ENCODE measurements at regions not wholly inside any gene's neighbourhood (a gene's known extent, or its start where the extent isn't known, plus 50 kb on each side); places are given as distances from the start of the nearest gene placed in this dataset.

- no peak for TF ChIP-seq TAF1 (IDR thresholded peaks at IDR 0.05; ENCODE audit: borderline replicate concordance, insufficient read depth, low read length)
- no peak for TF ChIP-seq SIN3A (IDR thresholded peaks at IDR 0.05; ENCODE audit: borderline replicate concordance, insufficient read depth, low read length)
- no peak for TF ChIP-seq REST (IDR thresholded peaks at IDR 0.05; ENCODE audit: insufficient read depth in 1 of 2, low read depth in 2 of 2, low read length in 2 of 2)
- no peak for TF ChIP-seq POLR2AphosphoS5 (IDR thresholded peaks at IDR 0.05; ENCODE audit: low read depth, low read length)
- no peak for TF ChIP-seq FOXP2 (optimal IDR thresholded peaks at IDR 0.05; ENCODE audit: borderline replicate concordance, extremely low read depth, extremely low read length, insufficient read depth)
These were observed 117.3 kb upstream of the CADPS start for GRCh38 chr3:62992520-62992919.

GRCh38 chr3:62995119-62995518, 119.9 kb upstream of the CADPS start:
- no peak for TF ChIP-seq SIN3A (IDR thresholded peaks at IDR 0.05; ENCODE audit: borderline replicate concordance, insufficient read depth, low read length)
- no peak for TF ChIP-seq POLR2AphosphoS5 (IDR thresholded peaks at IDR 0.05; ENCODE audit: low read depth, low read length)
- no peak for TF ChIP-seq REST (IDR thresholded peaks at IDR 0.05; ENCODE audit: insufficient read depth in 1 of 2, low read depth in 2 of 2, low read length in 2 of 2)
- no peak for TF ChIP-seq FOXP2 (optimal IDR thresholded peaks at IDR 0.05; ENCODE audit: borderline replicate concordance, extremely low read depth, extremely low read length, insufficient read depth)
- TF ChIP-seq TAF1 (IDR thresholded peaks at IDR 0.05; ENCODE audit: borderline replicate concordance, insufficient read depth, low read length), result no peak

- TF ChIP-seq TAF1 (IDR thresholded peaks at IDR 0.05; ENCODE audit: borderline replicate concordance, insufficient read depth, low read length), result no peak
- TF ChIP-seq SIN3A (IDR thresholded peaks at IDR 0.05; ENCODE audit: borderline replicate concordance, insufficient read depth, low read length), result no peak
- no peak for TF ChIP-seq REST (IDR thresholded peaks at IDR 0.05; ENCODE audit: insufficient read depth in 1 of 2, low read depth in 2 of 2, low read length in 2 of 2)
- TF ChIP-seq FOXP2 (optimal IDR thresholded peaks at IDR 0.05; ENCODE audit: borderline replicate concordance, extremely low read depth, extremely low read length, insufficient read depth), result no peak
- TF ChIP-seq POLR2AphosphoS5 (IDR thresholded peaks at IDR 0.05; ENCODE audit: low read depth, low read length), result no peak
These were observed 120.3 kb upstream of the CADPS start for GRCh38 chr3:62995530-62995929.

GRCh38 chr3:62997369-62997768, 122.2 kb upstream of the CADPS start:
- TF ChIP-seq TAF1 (IDR thresholded peaks at IDR 0.05; ENCODE audit: borderline replicate concordance, insufficient read depth, low read length) (no peak), FOXP2 (optimal IDR thresholded peaks at IDR 0.05; ENCODE audit: borderline replicate concordance, extremely low read depth, extremely low read length, insufficient read depth) (no peak), REST (IDR thresholded peaks at IDR 0.05; ENCODE audit: insufficient read depth in 1 of 2, low read depth in 2 of 2, low read length in 2 of 2) (no peak), SIN3A (IDR thresholded peaks at IDR 0.05; ENCODE audit: borderline replicate concordance, insufficient read depth, low read length) (no peak), POLR2AphosphoS5 (IDR thresholded peaks at IDR 0.05; ENCODE audit: low read depth, low read length) (no peak)

- TF ChIP-seq FOXP2 (optimal IDR thresholded peaks at IDR 0.05; ENCODE audit: borderline replicate concordance, extremely low read depth, extremely low read length, insufficient read depth) (no peak), SIN3A (IDR thresholded peaks at IDR 0.05; ENCODE audit: borderline replicate concordance, insufficient read depth, low read length) (no peak), REST (IDR thresholded peaks at IDR 0.05; ENCODE audit: insufficient read depth in 1 of 2, low read depth in 2 of 2, low read length in 2 of 2) (no peak), POLR2AphosphoS5 (IDR thresholded peaks at IDR 0.05; ENCODE audit: low read depth, low read length) (no peak), TAF1 (IDR thresholded peaks at IDR 0.05; ENCODE audit: borderline replicate concordance, insufficient read depth, low read length) (no peak)
These were observed 123.9 kb upstream of the CADPS start for GRCh38 chr3:62999158-62999557.
